GM23338 (cell line): ENCODE measurements at regions not wholly inside any gene's neighbourhood (a gene's known extent, or its start where the extent isn't known, plus 50 kb on each side); places are given as distances from the start of the nearest gene placed in this dataset.

Source experiments
- ATAC-seq: fragments of 200-7000 bp; cut with Tn5 transposase; 3 replicates; pipeline ENCODE4 v1.9.1; 2020
- DNase-seq: peaks from one replicate; pipeline ENCODE4 v3.0.0-alpha.2; 2015; ENCODE audit warnings: low spot score
- H2AFZ ChIP-seq: fragments of 200-600 bp; sonication (generic); 2 replicates; pipeline ENCODE4 v1.8.0; 2016; ENCODE audit warnings: antibody characterized with exemption, mild to moderate bottlenecking, moderate library complexity
- H3F3A ChIP-seq: fragments of 200-600 bp; sonication (generic); replicated peaks from 2 replicates; pipeline ENCODE4 v1.8.0; 2017; ENCODE audit warnings: antibody characterized with exemption, mixed run types, low read depth
- H3K27ac ChIP-seq: fragments of 200-600 bp; sonication (generic); 2 replicates; pipeline ENCODE4 v1.6.1; 2016; ENCODE audit warnings: low read depth
- H3K27me3 ChIP-seq: fragments of 200-600 bp; sonication (generic); 2 replicates; pipeline ENCODE4 v1.8.0; 2016; ENCODE audit warnings: mild to moderate bottlenecking, mixed run types, moderate library complexity; ENCODE audit not compliant: insufficient read depth
- H3K36me3 ChIP-seq: fragments of 200-600 bp; sonication (generic); 2 replicates; pipeline ENCODE4 v1.8.0; 2016; ENCODE audit warnings: mild to moderate bottlenecking; ENCODE audit not compliant: insufficient read depth
- H3K4me1 ChIP-seq: fragments of 200-600 bp; sonication (generic); 2 replicates; pipeline ENCODE4 v1.8.0; 2016; ENCODE audit warnings: mild to moderate bottlenecking, moderate library complexity; ENCODE audit not compliant: insufficient read depth
- H3K4me2 ChIP-seq: fragments of 200-600 bp; sonication (generic); 2 replicates; pipeline ENCODE4 v1.7.1; 2017; ENCODE audit warnings: mixed run types
- H3K4me3 ChIP-seq: fragments of 200-600 bp; sonication (generic); 2 replicates; pipeline ENCODE4 v1.6.1; 2016; ENCODE audit warnings: mixed run types
- H3K79me2 ChIP-seq: fragments of 200-600 bp; sonication (generic); replicated peaks from 2 replicates; pipeline ENCODE4 v1.8.0; 2017; ENCODE audit warnings: mild to moderate bottlenecking; ENCODE audit not compliant: insufficient read depth
- H3K9me2 ChIP-seq: fragments of 200-600 bp; sonication (generic); 2 replicates; pipeline ENCODE4 v1.8.0; 2017; ENCODE audit not compliant: insufficient read depth
- H4K20me1 ChIP-seq: fragments of 200-600 bp; sonication (generic); replicated peaks from 2 replicates; pipeline ENCODE4 v1.8.0; 2017; ENCODE audit warnings: mild to moderate bottlenecking; ENCODE audit not compliant: insufficient read depth
- H3K27ac Mint-ChIP-seq: 2 replicates; pipeline ENCODE4 v1.8.0; 2020; ENCODE audit warnings: inconsistent platforms, mild to moderate bottlenecking, moderate library complexity, mixed read lengths
- H3K27me3 Mint-ChIP-seq: 3 replicates; pipeline ENCODE4 v1.8.0; 2022; ENCODE audit warnings: low read depth, mild to moderate bottlenecking, moderate library complexity, mixed read lengths, inconsistent platforms; ENCODE audit not compliant: insufficient read depth, poor library complexity
- H3K36me3 Mint-ChIP-seq: 3 replicates; pipeline ENCODE4 v1.8.0; 2021; ENCODE audit warnings: low read depth, mild to moderate bottlenecking, inconsistent platforms, moderate library complexity, mixed read lengths
- H3K4me1 Mint-ChIP-seq: 3 replicates; pipeline ENCODE4 v1.8.0; 2020; ENCODE audit warnings: mild to moderate bottlenecking, inconsistent platforms, mixed read lengths
- H3K4me3 Mint-ChIP-seq: 3 replicates; pipeline ENCODE4 v1.8.0; 2021; ENCODE audit warnings: moderate library complexity, mild to moderate bottlenecking, inconsistent platforms, mixed read lengths
- H3K9me3 Mint-ChIP-seq: 3 replicates; pipeline ENCODE4 v1.8.0; 2020; ENCODE audit warnings: moderate library complexity, mild to moderate bottlenecking, inconsistent platforms, mixed read lengths
- CREB1 ChIP-seq: fragments of 250-450 bp; sonication (Bioruptor Pico); IDR thresholded peaks from 2 replicates; pipeline ENCODE4 v1.5.0; 2020; ENCODE audit warnings: low read depth, mild to moderate bottlenecking, moderate library complexity
- CTCF ChIP-seq, 2 experiments: fragments of 200-600 bp in 1 of 2; sonication (generic) in 1 of 2; conservative IDR thresholded peaks; 2 replicates each; pipeline versions ENCODE4 v1.5.1 to v1.6.1; 2016 to 2017; ENCODE audit warnings: antibody characterized with exemption in 2 of 2, low read depth in 2 of 2, mild to moderate bottlenecking in 2 of 2, moderate library complexity in 1 of 2
- EZH2phosphoT487 ChIP-seq: fragments of 200-600 bp; sonication (generic); IDR thresholded peaks from one replicate; pipeline ENCODE4 v1.8.1; 2018; ENCODE audit warnings: antibody characterized with exemption; ENCODE audit not compliant: unreplicated experiment
- JUNB ChIP-seq: IDR thresholded peaks from one replicate; pipeline ENCODE4 v1.6.1; 2016; ENCODE audit warnings: antibody characterized with exemption; ENCODE audit not compliant: unreplicated experiment
- NANOG ChIP-seq: IDR thresholded peaks from 2 replicates; pipeline ENCODE4 v1.6.1; 2016; ENCODE audit warnings: antibody characterized with exemption, borderline replicate concordance
- POLR2AphosphoS5 ChIP-seq: IDR thresholded peaks from 2 replicates; pipeline ENCODE4 v1.6.1; 2016; ENCODE audit warnings: antibody characterized with exemption, low read depth
- REST ChIP-seq: IDR thresholded peaks from one replicate; pipeline ENCODE4 v1.6.1; 2018; ENCODE audit warnings: antibody characterized with exemption; ENCODE audit not compliant: unreplicated experiment
- STAT1 ChIP-seq: IDR thresholded peaks from one replicate; pipeline ENCODE4 v1.6.1; 2016; ENCODE audit warnings: antibody characterized with exemption; ENCODE audit not compliant: unreplicated experiment
- ZNF331 ChIP-seq: fragments of 250-450 bp; sonication (Bioruptor Pico); IDR thresholded peaks from 2 replicates; pipeline ENCODE4 v1.5.0; 2020; ENCODE audit warnings: low read depth, mild to moderate bottlenecking, moderate library complexity
- ZNF462 ChIP-seq: fragments of 250-450 bp; sonication (Bioruptor Pico); IDR thresholded peaks from 2 replicates; pipeline ENCODE4 v1.5.0; 2020; ENCODE audit warnings: mild to moderate bottlenecking, moderate library complexity

GRCh38 chr10:129048513-129048912 lies 418.5 kb upstream of the MGMT start:
- no peaks in the 10 kb centered on the region for H3K4me1 ChIP-seq
- no peaks in the 10 kb centered on the region for H4K20me1 ChIP-seq
- no peak overlapping the region for H2AFZ ChIP-seq
- H3K79me2 ChIP-seq = no peaks in the 10 kb centered on the region
- ATAC-seq (no peak), DNase-seq (no peak)
- TF ChIP-seq EZH2phosphoT487 (no peak), POLR2AphosphoS5 (no peak), ZNF462 (CRISPR knock-in tag) (no peak), CREB1 (no peak), JUNB (no peak), REST (no peak), STAT1 (no peak), NANOG (no peak), CTCF (conservative IDR thresholded peaks at IDR 0.05; ENCODE audit: low read depth in 2 of 2) (no peak), ZNF331 (CRISPR knock-in tag) (no peak)
- no peaks in the 10 kb centered on the region for H3K9me3 Mint-ChIP-seq
- H3K9me2 ChIP-seq = peaks cover 7% of the 10 kb centered on the region; the same call in 1 of the 2 replicates
- no peaks in the 10 kb centered on the region for H3K36me3 ChIP-seq
- H3K27me3 ChIP-seq = no peaks in the 10 kb centered on the region
- no peak overlapping the region for H3K4me3 Mint-ChIP-seq
- no peak overlapping the region for H3K4me2 ChIP-seq
- H3K36me3 Mint-ChIP-seq = no peaks in the 10 kb centered on the region
- H3K4me3 ChIP-seq = no peak overlapping the region
- no peak overlapping the region for H3K27ac ChIP-seq
- peaks cover 6% of the 10 kb centered on the region; the same call in 2 of the 3 replicates for H3K4me1 Mint-ChIP-seq
- H3K27me3 Mint-ChIP-seq = peaks cover 4% of the 10 kb centered on the region
- H3F3A ChIP-seq = no peaks in the 10 kb centered on the region
- no peak overlapping the region for H3K27ac Mint-ChIP-seq
